ENCODE measurements at regions not wholly inside any gene's neighbourhood (a gene's known extent, or its start where the extent isn't known, plus 50 kb on each side); places are given as distances from the start of the nearest gene placed in this dataset.

- H3K79me1 ChIP-seq (ENCODE audit: low read depth, low read length) = no peaks in the 10 kb centered on the region
- no peak overlapping the region; a peak in 1 of 4 replicates for H3K4me2 ChIP-seq (ENCODE audit: insufficient read depth in 1 of 2, low read depth in 2 of 2, low read length in 2 of 2)
- no peak overlapping the region for H2BK5ac ChIP-seq (ENCODE audit: low read depth, low read length)
- H3K27me3 ChIP-seq (replicated peaks in 1 of 4; ENCODE audit: control insufficient read depth in 3 of 4, extremely low read depth in 1 of 4, insufficient read depth in 3 of 4, low read length in 3 of 4) = no peaks in the 10 kb centered on the region
- WGBS, 2 experiments (ENCODE audit: extremely low coverage in 1 of 2, insufficient coverage in 1 of 2, insufficient read length in 1 of 2, insufficient replicate concordance in 2 of 2, low coverage in 1 of 2, low lambda C conversion rate in 2 of 2, missing lambda C conversion rate in 1 of 2) = 35% methylated on average over 10 of the region's 11 CpGs; no CpG with 5 or more reads in 1 of the 2 experiments
- no peaks in the 10 kb centered on the region for H3K4me1 ChIP-seq (replicated peaks in 1 of 4; ENCODE audit: control insufficient read depth in 3 of 4, insufficient read depth in 4 of 4, low read length in 3 of 4)
- no peaks in the 10 kb centered on the region for H3K23me2 ChIP-seq (ENCODE audit: low read depth, low read length)
- no peak overlapping the region for H3K56ac ChIP-seq (replicated peaks; ENCODE audit: insufficient read length, low read depth, low read length)
- H3K9ac ChIP-seq (replicated peaks in 1 of 4; ENCODE audit: extremely low read depth in 1 of 4, low read depth in 3 of 4, low read length in 3 of 4) = no peak overlapping the region
- H2BK20ac ChIP-seq (ENCODE audit: low read length) = no peak overlapping the region
- no peak overlapping the region for H3K23ac ChIP-seq (ENCODE audit: insufficient read length)
- H2AFZ ChIP-seq (ENCODE audit: low read length) = no peak overlapping the region
- peak; percentile 61 to 80 (median 73) for TF ChIP-seq CTCF (IDR thresholded peaks at IDR 0.05; ENCODE audit: control extremely low read depth in 1 of 3, insufficient read depth in 1 of 3, low read depth in 1 of 3, low read length in 3 of 3)
- TF ChIP-seq KDM5A (IDR thresholded peaks at IDR 0.05; ENCODE audit: low read length) = no peak
- TF ChIP-seq TCF12 (IDR thresholded peaks at IDR 0.05; ENCODE audit: low read depth, low read length) = peak; percentile 95
- peak; percentile 14; the same call in 1 of the 2 replicates for TF ChIP-seq TEAD4 (IDR thresholded peaks at IDR 0.05; ENCODE audit: low read depth, low read length)
- TF ChIP-seq MAX (IDR thresholded peaks at IDR 0.05) = peak; percentile 54; the same call in 1 of the 2 replicates
- TF ChIP-seq RAD21 (IDR thresholded peaks at IDR 0.05 in 1 of 2, conservative IDR thresholded peaks at IDR 0.05 in 1 of 2; ENCODE audit: low read depth in 2 of 2, low read length in 2 of 2) = peak; percentile 81 to 88
- no peak for TF ChIP-seq SIN3A (conservative IDR thresholded peaks at IDR 0.05 in 1 of 2, IDR thresholded peaks at IDR 0.05 in 1 of 2; ENCODE audit: low read depth in 1 of 2, low read length in 2 of 2)
- TF ChIP-seq E2F6 (IDR thresholded peaks at IDR 0.05) = peak; percentile 52; the same call in 1 of the 2 replicates
- no peak for TF ChIP-seq KDM1A (IDR thresholded peaks at IDR 0.05; ENCODE audit: borderline replicate concordance, low read length)
- H3K4ac ChIP-seq (replicated peaks; ENCODE audit: insufficient read length, low read depth, low read length) = no peak overlapping the region
- H4K91ac ChIP-seq (replicated peaks; ENCODE audit: insufficient read length, low read length) = no peak overlapping the region
- no peak overlapping the region for H2BK120ac ChIP-seq (replicated peaks; ENCODE audit: low read depth, low read length)
- ChIA-PET POLR2A (ENCODE audit: partially characterized antibody) (interaction anchor here (0.8 kb wide), 1 partner anchor 349 kb away, joined by 4 read pairs; no protein-coding TSS in a partner anchor), CTCF (ENCODE audit: partially characterized antibody) (interaction anchor here (0.7 to 0.9 kb wide), 2 partner anchors 17 to 264 kb away, joined by 3 to 4 read pairs; no protein-coding TSS in a partner anchor)
- H4K20me1 ChIP-seq (replicated peaks in 1 of 2; ENCODE audit: control insufficient read depth in 1 of 2, insufficient read depth in 2 of 2, low read length in 2 of 2) = no peaks in the 10 kb centered on the region
- H2BK15ac ChIP-seq (ENCODE audit: low read length) = no peak overlapping the region
- H2BK12ac ChIP-seq (ENCODE audit: low read depth, low read length) = no peak overlapping the region
- FAIRE-seq = no peak
- no peak overlapping the region for H4K5ac ChIP-seq (ENCODE audit: insufficient read length, low read depth, low read length)
- no peaks in the 10 kb centered on the region for H3K36me3 ChIP-seq (ENCODE audit: control insufficient read depth in 2 of 4, insufficient read depth in 4 of 4, low read length in 3 of 4)
- no peak overlapping the region for H3K27ac ChIP-seq (ENCODE audit: low read depth, low read length)
- no peaks in the 10 kb centered on the region for H3K9me3 ChIP-seq (ENCODE audit: insufficient read depth in 2 of 2, low read depth in 1 of 2, low read length in 1 of 2)
- H3K79me2 ChIP-seq (ENCODE audit: control insufficient read depth in 1 of 2, insufficient read depth in 2 of 2, low read length in 2 of 2) = no peaks in the 10 kb centered on the region
- no peak overlapping the region for H3K18ac ChIP-seq (ENCODE audit: extremely low read depth, low read length)
- H4K8ac ChIP-seq (ENCODE audit: extremely low read depth, insufficient read depth, low read length) = no peak overlapping the region
- no peak overlapping the region for H3K4me3 ChIP-seq (ENCODE audit: extremely low read depth in 1 of 4, insufficient read depth in 2 of 4, low read depth in 3 of 4, low read length in 4 of 4)
- H3K14ac ChIP-seq (ENCODE audit: insufficient read length) = no peak overlapping the region
- H2AK5ac ChIP-seq (ENCODE audit: low read depth, low read length) = no peak overlapping the region
- DNase-seq (ENCODE audit: low read depth in 1 of 2, low spot score in 2 of 2) = peak in 1 of 2 experiments; percentile 81
Measured at GRCh38 chr7:65722361-65722792, 150.5 kb upstream of the VKORC1L1 start.

Measured in H1 (cell line).